HG03520 (cell line): ENCODE measurements at regions not wholly inside any gene's neighbourhood (a gene's known extent, or its start where the extent isn't known, plus 50 kb on each side); places are given as distances from the start of the nearest gene placed in this dataset.

Experiments used
- ATAC-seq: cut with Tn5 transposase; IDR thresholded peaks from one replicate; pipeline ENCODE4 v1.9.1; 2021; ENCODE audit warnings: mild to moderate bottlenecking, moderate library complexity; ENCODE audit not compliant: unreplicated experiment

DNA sequence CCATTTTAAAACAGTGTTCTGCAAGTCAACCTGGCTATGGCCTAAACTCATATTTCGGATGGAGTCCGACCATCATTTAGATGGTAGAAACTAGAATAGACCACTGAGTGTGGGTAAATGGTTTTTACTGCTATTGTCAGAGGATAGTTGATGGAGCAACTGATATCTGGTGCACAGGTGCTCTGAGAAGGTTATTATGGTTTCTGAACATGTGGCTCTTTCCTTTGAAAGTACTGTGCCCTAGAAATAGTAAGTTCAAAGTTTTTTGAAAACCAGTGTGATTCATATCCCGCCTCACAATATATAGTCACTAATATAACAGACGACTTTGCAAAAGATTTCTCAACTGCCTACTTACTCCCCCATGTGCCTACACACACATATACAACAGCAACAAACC lies 64.4 kb upstream of the BTG1 start:
- ATAC-seq, result no peak

DNA sequence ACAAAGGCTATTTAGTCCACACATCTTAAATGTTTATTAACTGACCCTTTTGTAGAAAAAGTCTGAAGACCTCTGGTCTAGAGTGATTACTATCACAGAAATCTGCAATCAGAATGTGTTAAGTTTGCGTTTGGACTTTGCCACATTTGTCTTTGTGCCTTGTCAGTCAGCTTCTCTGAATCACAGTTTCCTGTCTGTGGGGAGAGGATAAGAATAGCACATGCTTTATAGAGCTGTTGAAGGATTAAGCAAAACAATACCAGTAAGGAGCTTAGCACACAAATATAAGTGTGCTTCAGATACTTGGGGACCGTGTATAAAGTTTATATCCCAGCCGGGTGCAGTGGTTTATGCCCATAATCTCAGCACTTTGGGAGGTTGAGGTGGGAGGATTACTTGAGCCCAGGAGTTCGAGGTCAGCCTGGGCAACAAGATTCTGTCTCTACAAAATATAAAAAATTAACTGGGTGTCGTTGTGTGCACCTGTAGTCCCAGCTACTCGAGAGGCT lies 63.0 kb upstream of the BTG1 start:
- peak; percentile 67 for ATAC-seq

DNA sequence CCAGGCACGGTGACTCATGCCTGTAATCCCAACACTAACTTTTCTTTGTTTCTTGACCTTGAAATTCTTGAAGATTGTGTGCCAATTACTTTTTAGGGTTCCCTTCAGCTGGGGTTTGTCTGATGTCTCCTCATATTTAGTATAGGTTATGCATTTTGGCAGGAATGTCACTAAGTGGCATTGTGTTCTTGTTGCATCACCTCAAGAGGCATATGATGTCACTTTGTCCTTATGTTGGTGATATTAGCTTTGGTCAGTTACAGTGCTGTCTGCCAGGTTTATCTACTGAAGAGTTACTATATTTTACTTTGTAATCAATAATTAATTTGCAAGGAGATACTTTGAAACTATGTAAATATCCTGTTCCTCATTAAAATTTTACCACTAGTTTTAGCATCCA lies 61.0 kb upstream of the BTG1 start:
- ATAC-seq, result no peak

DNA sequence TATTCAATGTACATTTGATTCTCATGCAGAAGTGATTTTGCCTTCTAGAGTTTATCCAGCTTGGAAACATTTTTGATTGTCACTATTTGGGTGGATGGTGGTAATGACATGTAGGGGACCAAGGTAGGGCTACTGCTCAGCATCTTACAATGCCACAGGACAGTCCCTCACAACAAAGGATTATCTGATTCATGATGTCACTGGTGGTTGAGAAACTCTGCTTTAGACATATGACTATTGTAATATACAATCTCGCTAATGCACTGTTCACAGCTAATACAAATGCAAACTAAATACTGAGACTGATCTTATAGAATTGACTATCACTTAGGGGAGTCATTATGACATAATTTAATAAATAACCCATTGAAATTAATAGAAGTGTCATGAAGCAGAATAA lies 60.4 kb upstream of the BTG1 start:
- no peak for ATAC-seq

DNA sequence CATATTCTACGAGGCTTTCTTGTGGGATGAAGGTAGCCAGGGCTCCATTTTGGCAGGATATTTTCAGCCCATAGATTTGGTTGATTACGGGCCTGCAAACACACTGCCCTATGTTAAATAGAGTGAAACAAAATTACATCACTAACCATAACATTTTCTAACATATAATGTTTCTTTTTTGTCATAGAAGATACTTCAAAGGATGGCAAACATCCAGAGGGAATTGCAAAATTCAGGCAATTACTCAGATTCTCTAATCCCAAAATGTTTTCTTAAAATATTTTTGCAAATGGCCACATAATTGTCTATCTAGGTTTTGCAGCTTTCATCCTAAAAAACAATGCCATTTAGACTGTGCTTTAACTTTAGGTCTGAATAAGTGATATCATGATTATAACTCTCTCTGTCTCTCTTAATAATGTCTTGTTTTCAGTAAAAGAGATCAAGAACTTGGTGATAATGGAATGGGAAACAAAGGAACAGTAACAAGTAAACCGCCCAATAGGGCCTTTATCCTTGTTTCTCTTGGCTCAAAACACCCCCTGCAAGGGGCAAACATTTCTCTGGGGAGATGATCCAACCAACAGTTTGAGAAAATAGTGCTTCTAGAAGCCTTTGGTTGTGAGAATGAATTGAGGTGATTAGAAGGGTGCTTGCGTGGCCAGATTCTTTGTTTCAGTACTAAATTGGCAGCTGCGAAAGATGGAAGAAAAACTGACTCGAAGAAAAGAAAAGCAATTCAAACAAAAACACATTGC lies 54.4 kb upstream of the BTG1 start:
- ATAC-seq, result no peak

DNA sequence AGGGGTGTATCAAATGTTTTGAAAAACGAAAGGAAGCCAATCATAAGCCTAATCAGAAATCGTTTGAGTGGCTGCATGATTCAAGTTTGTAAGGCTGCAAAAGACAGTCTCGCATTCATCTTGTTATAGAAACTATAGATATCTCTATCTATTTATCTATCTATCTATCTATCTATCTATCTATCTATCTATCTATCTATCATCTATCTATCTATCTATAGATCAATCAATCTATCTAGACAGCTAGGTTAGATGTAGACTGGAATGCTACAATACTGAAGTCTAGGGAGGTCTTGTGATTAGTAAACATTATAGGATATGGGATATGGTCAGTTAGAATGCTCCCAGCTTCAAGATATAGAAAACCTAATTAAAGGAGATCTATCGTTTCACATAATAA lies 52.2 kb upstream of the BTG1 start:
- ATAC-seq, result no peak

DNA sequence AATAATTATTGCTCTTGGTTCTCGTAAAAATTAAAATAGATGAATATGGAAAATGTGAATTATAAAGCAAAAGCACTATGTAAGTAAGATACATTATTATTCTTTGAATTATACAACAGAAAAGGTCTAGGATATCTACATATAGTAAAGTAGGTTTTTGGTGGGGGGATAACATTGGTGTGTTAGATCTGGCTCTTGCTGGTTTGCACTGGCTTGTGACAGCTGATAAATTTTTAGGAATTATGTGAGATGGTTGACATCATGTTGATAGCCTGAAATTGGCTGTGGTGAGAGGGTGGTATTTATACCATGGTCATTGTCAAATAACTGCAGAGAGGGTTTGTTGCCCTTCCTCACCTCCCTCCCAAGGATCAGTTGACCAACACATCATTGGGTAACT lies 50.7 kb upstream of the BTG1 start:
- ATAC-seq, result no peak
